ENCODE measurements at regions not wholly inside any gene's neighbourhood (a gene's known extent, or its start where the extent isn't known, plus 50 kb on each side); places are given as distances from the start of the nearest gene placed in this dataset.

DNA sequence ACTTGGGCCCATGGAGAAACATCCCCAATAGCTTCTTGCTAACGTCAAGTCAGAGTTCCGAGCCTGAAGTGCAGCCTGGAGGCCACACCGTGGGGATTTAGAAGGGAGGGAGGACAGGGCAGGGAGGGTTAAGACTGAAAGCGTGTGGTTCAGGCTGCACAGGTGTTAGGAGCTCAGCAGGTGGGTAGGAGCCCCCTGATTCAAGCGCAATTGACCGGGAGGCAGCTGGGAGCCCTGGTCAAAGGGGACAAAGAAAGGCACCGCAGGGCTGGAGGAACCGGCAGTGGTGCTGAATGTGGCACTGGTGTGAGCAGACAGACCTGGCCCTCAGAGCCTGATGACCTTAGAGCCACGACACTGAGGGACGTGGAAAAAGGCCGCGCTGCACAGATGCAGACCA is 149.6 kb downstream of the TMEM18 start:
- TF ChIP-seq POLR2A (IDR thresholded peaks at IDR 0.05) (no peak), CTCF (IDR thresholded peaks at IDR 0.05) (no peak)
- intact Hi-C loops (cut with DNase I), result loop anchor here in 1 of 2 donors (2.0 kb wide), 1 partner anchor 109 kb away; no protein-coding TSS in a partner anchor
- Histone ChIP-seq H3K4me3 (no peak overlapping the region), H3K27me3 (no peaks in the 10 kb centered on the region), H3K4me1 (replicated peaks in 1 of 2) (no peaks in the 10 kb centered on the region), H3K9me3 (replicated peaks in 1 of 3) (peaks cover 0 to 7% (median 0%) of the 10 kb centered on the region in 3 donors), H3K36me3 (replicated peaks in 1 of 2) (no peaks in the 10 kb centered on the region), H3K27ac (no peak overlapping the region)
- 68 to 74% (median 71%) methylated on average over 12 of the region's 12 CpGs for WGBS, 4 donors
- DNase-seq, result no peak

- TF ChIP-seq POLR2A (IDR thresholded peaks at IDR 0.05), result no peak
- TF ChIP-seq CTCF (IDR thresholded peaks at IDR 0.05), result no peak
- Histone ChIP-seq H3K9me3 (replicated peaks in 1 of 3) (no peaks in the 10 kb centered on the region), H3K36me3 (replicated peaks in 1 of 2) (no peaks in the 10 kb centered on the region), H3K4me3 (no peak overlapping the region), H3K27ac (no peak overlapping the region), H3K4me1 (replicated peaks in 1 of 2) (no peaks in the 10 kb centered on the region), H3K27me3 (no peaks in the 10 kb centered on the region)
- WGBS, 4 donors, result 80 to 91% (median 88%) methylated on average over 5 of the region's 5 CpGs
- intact Hi-C loops (cut with DNase I), result loop anchor here in 1 of 2 donors (2.0 kb wide), 1 partner anchor 110 kb away; no protein-coding TSS in a partner anchor
- DNase-seq, result no peak
Measured at GRCh38 chr2:526918-527317, 150.3 kb downstream of the TMEM18 start.

- H3K27ac ChIP-seq, result no peak overlapping the region
- TF ChIP-seq CTCF (IDR thresholded peaks at IDR 0.05) (no peak), POLR2A (IDR thresholded peaks at IDR 0.05) (no peak)
- no peaks in the 10 kb centered on the region for H3K36me3 ChIP-seq (replicated peaks in 1 of 2)
- intact Hi-C loops (cut with DNase I), result loop anchor here in 1 of 2 donors (2.0 kb wide), 1 partner anchor 111 kb away; no protein-coding TSS in a partner anchor
- no peak overlapping the region for H3K4me3 ChIP-seq
- WGBS, 4 donors, result 84 to 91% (median 88%) methylated on average over 4 to 10 of the region's 10 CpGs
- DNase-seq, result no peak
- no peaks in the 10 kb centered on the region for H3K27me3 ChIP-seq
- H3K9me3 ChIP-seq (replicated peaks in 1 of 3), result no peaks in the 10 kb centered on the region
- no peaks in the 10 kb centered on the region for H3K4me1 ChIP-seq (replicated peaks in 1 of 2)
Measured at GRCh38 chr2:525611-526010, 151.6 kb downstream of the TMEM18 start.

DNA sequence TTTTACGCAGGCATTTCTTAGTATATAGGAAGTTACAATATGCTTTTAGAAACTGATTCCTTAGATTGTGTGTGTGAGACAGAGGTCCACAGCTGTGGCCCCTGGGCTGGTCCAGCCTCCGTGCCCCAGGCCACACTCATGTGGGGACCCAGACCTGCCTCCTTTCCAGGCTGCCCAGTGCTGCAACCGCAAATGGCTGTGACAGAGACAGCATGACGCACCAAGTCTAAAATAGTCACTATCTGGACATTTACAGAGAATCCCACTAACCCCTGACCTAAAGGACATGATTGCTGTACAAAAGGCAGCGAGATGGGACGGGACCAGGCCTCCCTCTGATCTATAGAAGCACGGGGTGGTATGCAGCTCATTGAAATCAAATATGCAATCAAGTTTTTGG is 152.2 kb downstream of the TMEM18 start:
- H3K4me3 ChIP-seq, result no peak overlapping the region
- H3K9me3 ChIP-seq (replicated peaks in 1 of 3), result no peaks in the 10 kb centered on the region
- H3K27ac ChIP-seq, result no peak overlapping the region
- 78 to 87% (median 81%) methylated on average over 6 to 7 of the region's 7 CpGs for WGBS, 4 donors
- intact Hi-C loops (cut with DNase I), result no loop called here
- H3K36me3 ChIP-seq (replicated peaks in 1 of 2), result no peaks in the 10 kb centered on the region
- TF ChIP-seq CTCF (IDR thresholded peaks at IDR 0.05) (no peak), POLR2A (IDR thresholded peaks at IDR 0.05) (no peak)
- H3K4me1 ChIP-seq (replicated peaks in 1 of 2), result no peaks in the 10 kb centered on the region
- H3K27me3 ChIP-seq, result no peaks in the 10 kb centered on the region
- DNase-seq, result no peak
